AG10803 (cell line): ENCODE measurements at regions not wholly inside any gene's neighbourhood (a gene's known extent, or its start where the extent isn't known, plus 50 kb on each side); places are given as distances from the start of the nearest gene placed in this dataset.

ENCODE experiments used
- DNase-seq: peaks from one replicate; pipeline ENCODE4 v3.0.0; 2010; ENCODE audit warnings: low read depth
- H3K4me3 ChIP-seq: 2 replicates; pipeline ENCODE4 v1.5.1; 2011; ENCODE audit warnings: mild to moderate bottlenecking, low read length, control low read depth
- TF ChIP-seq, protein P1 (sequence below): conservative IDR thresholded peaks from 2 replicates; pipeline ENCODE4 v1.5.1; 2011; ENCODE audit warnings: mild to moderate bottlenecking, low read length, control low read depth, inconsistent platforms

DNA sequence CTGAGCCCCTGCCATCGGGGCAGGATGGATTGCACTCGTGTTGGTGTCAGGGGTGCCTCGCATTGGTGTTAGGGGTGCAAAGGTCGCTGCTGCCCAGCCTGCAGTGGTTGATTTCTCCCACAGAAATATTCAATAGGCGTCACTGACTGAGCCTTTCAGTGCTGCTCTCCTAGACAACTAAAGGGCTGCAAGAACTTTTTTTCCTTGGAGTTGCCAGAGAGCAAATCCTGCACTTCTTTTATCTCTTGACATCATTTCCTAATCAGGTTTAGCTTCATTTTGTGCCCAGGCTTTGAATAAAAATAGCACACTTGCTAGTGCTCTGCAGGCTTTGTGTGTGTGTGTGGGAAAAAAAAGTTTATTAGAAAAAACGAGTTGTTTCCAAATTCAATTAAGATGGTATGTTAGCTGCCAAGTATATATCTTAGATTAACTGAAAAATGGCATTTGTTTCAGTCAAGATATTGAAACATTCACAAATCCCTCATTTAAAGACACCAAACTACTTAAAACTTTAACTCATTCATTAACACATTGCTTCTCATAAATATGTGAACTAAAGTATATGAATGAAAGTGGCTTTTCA is 125.6 kb downstream of the SOCS6 start:
- DNase-seq, result no peak
- TF ChIP-seq, protein P1, sequence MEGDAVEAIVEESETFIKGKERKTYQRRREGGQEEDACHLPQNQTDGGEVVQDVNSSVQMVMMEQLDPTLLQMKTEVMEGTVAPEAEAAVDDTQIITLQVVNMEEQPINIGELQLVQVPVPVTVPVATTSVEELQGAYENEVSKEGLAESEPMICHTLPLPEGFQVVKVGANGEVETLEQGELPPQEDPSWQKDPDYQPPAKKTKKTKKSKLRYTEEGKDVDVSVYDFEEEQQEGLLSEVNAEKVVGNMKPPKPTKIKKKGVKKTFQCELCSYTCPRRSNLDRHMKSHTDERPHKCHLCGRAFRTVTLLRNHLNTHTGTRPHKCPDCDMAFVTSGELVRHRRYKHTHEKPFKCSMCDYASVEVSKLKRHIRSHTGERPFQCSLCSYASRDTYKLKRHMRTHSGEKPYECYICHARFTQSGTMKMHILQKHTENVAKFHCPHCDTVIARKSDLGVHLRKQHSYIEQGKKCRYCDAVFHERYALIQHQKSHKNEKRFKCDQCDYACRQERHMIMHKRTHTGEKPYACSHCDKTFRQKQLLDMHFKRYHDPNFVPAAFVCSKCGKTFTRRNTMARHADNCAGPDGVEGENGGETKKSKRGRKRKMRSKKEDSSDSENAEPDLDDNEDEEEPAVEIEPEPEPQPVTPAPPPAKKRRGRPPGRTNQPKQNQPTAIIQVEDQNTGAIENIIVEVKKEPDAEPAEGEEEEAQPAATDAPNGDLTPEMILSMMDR, result no peak
- no peak overlapping the region for H3K4me3 ChIP-seq

DNA sequence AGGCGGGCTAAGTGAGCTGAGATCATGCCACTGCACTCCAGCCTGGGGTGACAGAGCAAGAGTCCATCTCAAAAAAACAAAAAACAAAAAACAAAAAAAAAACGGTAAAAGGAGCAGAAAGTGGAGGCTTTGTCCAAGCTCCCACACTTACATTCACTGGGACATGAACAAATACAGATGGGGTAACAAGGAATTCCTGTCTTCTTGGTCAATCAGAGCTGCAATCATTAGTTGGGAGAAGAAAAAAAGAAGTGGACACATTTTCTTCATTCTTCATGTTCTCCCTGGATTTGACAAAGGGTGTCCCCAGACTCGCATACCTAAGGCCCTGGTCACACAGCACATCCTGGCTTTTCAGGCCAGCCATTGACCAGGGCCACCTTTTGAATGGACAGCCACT is 124.6 kb downstream of the SOCS6 start:
- H3K4me3 ChIP-seq, result no peak overlapping the region

DNA sequence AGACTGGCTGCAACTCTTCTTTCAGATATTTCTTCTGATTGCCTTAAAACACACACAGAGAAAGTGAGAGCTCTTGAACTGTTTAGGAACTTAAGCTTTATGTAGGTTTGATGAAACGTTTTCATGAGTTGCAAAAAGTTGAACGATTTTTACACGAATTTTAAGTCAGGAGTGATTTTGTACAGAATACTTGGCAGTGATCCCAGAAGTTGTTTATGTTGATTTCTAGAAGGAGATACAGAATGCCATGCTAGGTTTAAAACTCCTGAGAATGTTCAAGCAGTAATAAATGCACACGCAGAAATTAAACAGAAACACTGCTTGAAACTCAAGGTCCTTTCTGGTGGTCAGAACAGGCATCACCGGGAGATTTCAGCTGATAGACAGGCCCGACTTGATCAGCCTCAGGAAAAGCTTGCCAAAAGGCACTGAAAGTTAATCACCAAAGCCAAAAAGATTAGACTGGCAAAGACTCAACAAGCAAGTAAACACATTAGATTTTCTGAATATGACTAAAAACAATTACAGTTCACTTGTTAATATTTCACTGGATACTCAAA is 123.1 kb downstream of the SOCS6 start:
- TF ChIP-seq, protein P1, result no peak
- H3K4me3 ChIP-seq, result no peak overlapping the region
- DNase-seq, result no peak

More for the DNA sequence above, 124.6 kb downstream of the SOCS6 start:
- TF ChIP-seq, protein P1, result no peak
- peak; percentile 51 for DNase-seq

DNA sequence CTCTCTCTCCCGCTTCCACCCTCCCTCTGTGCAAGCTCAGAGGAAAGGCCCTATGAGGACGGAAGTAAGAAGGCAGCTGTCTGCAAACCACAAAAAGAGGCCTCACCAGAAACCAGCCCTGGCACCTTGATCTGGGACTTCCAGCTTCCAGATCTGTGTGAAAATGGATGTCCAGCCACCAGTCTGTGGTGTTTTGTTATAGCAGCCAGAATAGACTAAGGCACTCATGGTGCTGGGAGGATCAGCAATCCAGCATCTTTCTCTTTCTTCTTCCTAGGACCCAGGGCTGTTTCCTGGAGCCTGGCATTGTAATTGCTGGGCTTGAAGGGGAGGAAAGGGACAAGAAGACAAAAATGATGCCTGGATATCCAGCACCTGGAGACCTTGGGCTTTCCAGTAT is 122.5 kb downstream of the SOCS6 start:
- no peak for DNase-seq
- TF ChIP-seq, protein P1, result no peak
- no peak overlapping the region for H3K4me3 ChIP-seq

DNA sequence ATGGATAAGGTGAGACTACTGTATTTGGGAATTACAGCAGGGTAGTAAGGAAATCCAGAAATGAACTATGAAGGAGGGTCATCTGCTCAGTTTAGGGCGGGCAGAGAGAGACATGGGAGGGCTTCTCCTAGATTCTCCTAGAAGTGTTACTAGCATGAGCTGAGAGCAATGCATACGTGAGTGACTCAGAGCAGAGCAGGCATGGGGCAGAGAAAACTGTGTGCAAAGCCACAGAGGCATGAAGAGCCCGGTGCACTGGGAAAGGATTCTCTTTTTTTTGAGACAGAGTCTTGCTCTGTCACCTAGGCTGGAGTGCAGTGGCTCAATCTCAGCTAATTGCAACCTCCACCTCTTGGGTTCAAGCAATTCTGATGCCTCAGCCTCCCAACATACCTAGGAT is 116.2 kb downstream of the SOCS6 start:
- H3K4me3 ChIP-seq, result no peak overlapping the region
- TF ChIP-seq, protein P1, result no peak
- DNase-seq, result no peak

DNA sequence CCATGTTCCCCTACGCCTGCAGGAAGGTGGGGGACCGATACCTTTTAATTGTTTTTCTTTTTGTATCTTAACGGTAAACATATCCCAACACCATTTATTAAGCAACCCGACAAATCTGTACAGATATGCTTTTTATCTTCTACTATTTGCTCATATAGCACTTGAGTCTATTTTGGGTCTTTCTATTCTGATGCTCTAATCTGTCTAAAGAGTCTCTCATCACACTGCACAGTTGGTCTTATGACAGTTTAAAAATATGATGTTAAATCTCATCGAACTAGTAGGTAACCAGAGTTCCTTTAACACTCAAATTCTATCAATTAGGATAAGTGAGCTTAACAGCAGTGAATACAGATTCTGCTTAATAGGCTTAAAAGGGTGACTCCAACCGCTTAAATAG is 111.6 kb downstream of the SOCS6 start:
- no peak for DNase-seq
- H3K4me3 ChIP-seq, result no peak overlapping the region
- TF ChIP-seq, protein P1, result no peak

DNA sequence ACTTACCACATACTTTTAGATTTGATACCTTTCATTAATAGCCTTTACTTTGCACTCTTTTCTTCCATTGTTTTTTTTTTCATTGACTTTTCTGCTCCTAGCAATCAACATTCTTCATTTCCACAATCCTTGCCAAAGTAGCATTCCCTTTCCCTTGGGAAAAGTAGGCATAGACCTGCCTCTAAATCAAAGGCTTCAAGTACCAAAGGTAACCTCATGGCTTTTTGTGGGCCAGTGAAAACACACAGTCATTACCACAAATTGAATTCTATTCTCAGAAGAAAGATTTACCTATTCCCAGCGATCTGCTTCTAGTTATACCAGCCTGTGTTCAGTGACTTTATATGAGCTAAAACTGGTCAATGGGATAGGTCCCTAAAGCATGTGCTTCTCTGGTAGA is 109.2 kb downstream of the SOCS6 start:
- TF ChIP-seq, protein P1, result no peak
- DNase-seq, result no peak
- no peak overlapping the region for H3K4me3 ChIP-seq
